A549 (cell line): ENCODE measurements at regions not wholly inside any gene's neighbourhood (a gene's known extent, or its start where the extent isn't known, plus 50 kb on each side); places are given as distances from the start of the nearest gene placed in this dataset.

Experiments used
- ATAC-seq, 2 experiments: fragments of 200-7000 bp in 1 of 2; fragments of >200 bp in 1 of 2; cut with Nextera tagmentation in 1 of 2; cut with Tn5 transposase in 1 of 2; 3 replicates each; pipeline versions ENCODE4 v1.8.0 to v1.9.1; 2018 to 2020; ENCODE audit warnings: mild to moderate bottlenecking in 1 of 2, moderate library complexity in 1 of 2
- CTCF ChIA-PET: fragments of 300-600 bp; sonication (Branson Sonifier 250); formaldehyde crosslinking; extraction: SDS; loops from one replicate; lab custom pipeline; 2021; ENCODE audit warnings: antibody characterized with exemption, inconsistent platforms; lab: Yijun Ruan, JAX
- POLR2A ChIA-PET: fragments of 350-600 bp; formaldehyde crosslinking; extraction: SDS; loops from one replicate; lab custom pipeline; 2021; ENCODE audit warnings: antibody characterized with exemption, inconsistent platforms; lab: Yijun Ruan, JAX
- DNase-seq, 2 experiments: peaks; one replicate each; pipeline versions ENCODE4 v3.0.0 to v3.0.0-alpha.2; 2011 to 2016; ENCODE audit warnings: low read depth in 1 of 2, low spot score in 1 of 2
- FAIRE-seq: peaks from 2 replicates; lab custom pipeline; 2011; peaks lifted over from hg19 to GRCh38; lab: Jason Lieb, UNC
- H3K27ac ChIP-seq, 2 experiments: fragments of >200 bp; sonication (Bioruptor Twin); formaldehyde crosslinking; 3 replicates each; pipeline ENCODE4 v1.5.1; 2016 to 2017
- H3K4me1 ChIP-seq: fragments of >200 bp; sonication (Bioruptor Twin); formaldehyde crosslinking; 3 replicates; pipeline ENCODE4 v1.6.1; 2016
- H3K4me2 ChIP-seq: fragments of >200 bp; sonication (Bioruptor Twin); formaldehyde crosslinking; 3 replicates; pipeline ENCODE4 v1.6.1; 2016
- H3K4me3 ChIP-seq: fragments of >200 bp; sonication (Bioruptor Twin); formaldehyde crosslinking; 3 replicates; pipeline ENCODE4 v1.5.1; 2016
- H3K9me3 ChIP-seq: fragments of >200 bp; sonication (Bioruptor Twin); formaldehyde crosslinking; 3 replicates; pipeline ENCODE4 v1.6.1; 2016
- BCL3 ChIP-seq: fragments of >200 bp; sonication (Bioruptor Twin); formaldehyde crosslinking; IDR thresholded peaks from 3 replicates; pipeline ENCODE4 v1.6.1; 2016
- BHLHE40 ChIP-seq: IDR thresholded peaks from 2 replicates; pipeline ENCODE4 v1.6.1; 2012; ENCODE audit warnings: low read depth, low read length, inconsistent platforms
- CBX2 ChIP-seq: fragments of 200-600 bp; sonication (generic); IDR thresholded peaks from 2 replicates; pipeline ENCODE4 v1.6.1; 2016; ENCODE audit warnings: low read depth, mild to moderate bottlenecking, borderline replicate concordance
- CHD2 ChIP-seq: fragments of 150-350 bp; IDR thresholded peaks from 2 replicates; pipeline ENCODE4 v1.6.1; 2014; ENCODE audit warnings: low read length; ENCODE audit not compliant: partially characterized antibody
- CHD4 ChIP-seq: fragments of 200-600 bp; sonication (generic); IDR thresholded peaks from 2 replicates; pipeline ENCODE4 v1.6.1; 2016; ENCODE audit warnings: antibody characterized with exemption, mild to moderate bottlenecking, borderline replicate concordance
- E2F6 ChIP-seq: IDR thresholded peaks from 2 replicates; pipeline ENCODE4 v1.6.1; 2012; ENCODE audit warnings: low read depth, borderline replicate concordance
- EHMT2 ChIP-seq: fragments of 200-600 bp; sonication (generic); IDR thresholded peaks from 2 replicates; pipeline ENCODE4 v1.6.1; 2016; ENCODE audit warnings: antibody characterized with exemption, low read depth, mild to moderate bottlenecking, moderate library complexity
- ELK1 ChIP-seq: fragments of 150-350 bp; IDR thresholded peaks from 2 replicates; pipeline ENCODE4 v1.6.1; 2014; ENCODE audit warnings: low read depth, mild to moderate bottlenecking, low read length
- EP300 ChIP-seq, 2 experiments: fragments of >200 bp; sonication (Bioruptor Twin); formaldehyde crosslinking; IDR thresholded peaks; 2 replicates in 1 of 2; 3 replicates in 1 of 2; pipeline ENCODE4 v1.6.1; 2016 to 2017
- FOXS1 ChIP-seq: fragments of 250-450 bp; sonication (Bioruptor Pico); IDR thresholded peaks from 2 replicates; pipeline ENCODE4 v1.5.0; 2020; ENCODE audit warnings: mild to moderate bottlenecking, moderate library complexity
- HES2 ChIP-seq: fragments of >200 bp; sonication (Bioruptor Twin); formaldehyde crosslinking; IDR thresholded peaks from 2 replicates; pipeline ENCODE4 v1.6.1; 2016
- HOXB13 ChIP-seq: fragments of 250-450 bp; sonication (Bioruptor Pico); IDR thresholded peaks from 2 replicates; pipeline ENCODE4 v1.5.0; 2020; ENCODE audit warnings: low read depth, mild to moderate bottlenecking, moderate library complexity
- JUN ChIP-seq, 2 experiments: fragments of >200 bp; sonication (Bioruptor Twin); formaldehyde crosslinking; IDR thresholded peaks; 2 replicates in 1 of 2; 3 replicates in 1 of 2; pipeline ENCODE4 v1.6.1; 2016 to 2017
- KDM1A ChIP-seq: fragments of 200-600 bp; sonication (generic); IDR thresholded peaks from 2 replicates; pipeline ENCODE4 v1.6.1; 2016; ENCODE audit warnings: low read depth, mild to moderate bottlenecking
- KDM5A ChIP-seq: fragments of 200-600 bp; sonication (generic); IDR thresholded peaks from 2 replicates; pipeline ENCODE4 v1.6.1; 2016; ENCODE audit warnings: antibody characterized with exemption, mild to moderate bottlenecking
- MAX ChIP-seq: IDR thresholded peaks from 2 replicates; pipeline ENCODE4 v1.6.1; 2012
- NPAS2 ChIP-seq: fragments of 250-450 bp; sonication (Bioruptor Pico); IDR thresholded peaks from 2 replicates; pipeline ENCODE4 v1.8.0; 2022; ENCODE audit warnings: mild to moderate bottlenecking, moderate library complexity, borderline replicate concordance
- PBX3 ChIP-seq: IDR thresholded peaks from 2 replicates; pipeline ENCODE4 v1.6.1; 2012
- RAD21 ChIP-seq, 2 experiments: fragments of >200 bp in 1 of 2; sonication (Bioruptor Twin) in 1 of 2; formaldehyde crosslinking in 1 of 2; IDR thresholded peaks in 1 of 2; conservative IDR thresholded peaks in 1 of 2; 2 replicates in 1 of 2; 3 replicates in 1 of 2; pipeline ENCODE4 v1.6.1; 2012 to 2018; ENCODE audit warnings: inconsistent platforms in 1 of 2
- RARB ChIP-seq: fragments of 250-450 bp; sonication (Bioruptor Pico); IDR thresholded peaks from 2 replicates; pipeline ENCODE4 v1.8.0; 2021; ENCODE audit warnings: mild to moderate bottlenecking, moderate library complexity
- RFX5 ChIP-seq: fragments of 450-650 bp; IDR thresholded peaks from 2 replicates; pipeline ENCODE4 v1.7.1; 2014; ENCODE audit warnings: antibody characterized with exemption, mild to moderate bottlenecking, moderate library complexity
- RNF2 ChIP-seq: fragments of 200-600 bp; sonication (generic); IDR thresholded peaks from 2 replicates; pipeline ENCODE4 v1.6.1; 2016; ENCODE audit warnings: low read depth, mild to moderate bottlenecking, antibody characterized with exemption, moderate library complexity, borderline replicate concordance
- SMC3 ChIP-seq: fragments of >200 bp; sonication (Bioruptor Twin); formaldehyde crosslinking; IDR thresholded peaks from 3 replicates; pipeline ENCODE4 v1.6.1; 2018; ENCODE audit warnings: inconsistent platforms
- SREBF2 ChIP-seq: fragments of 450-650 bp; IDR thresholded peaks from 2 replicates; pipeline ENCODE4 v1.6.1; 2014; ENCODE audit warnings: mild to moderate bottlenecking, moderate library complexity
- ZSCAN20 ChIP-seq: fragments of 250-450 bp; sonication (Bioruptor Pico); IDR thresholded peaks from 2 replicates; pipeline ENCODE4 v1.8.0; 2022; ENCODE audit warnings: mild to moderate bottlenecking, moderate library complexity
- WGBS: methylation state at CpG from one replicate; pipeline ENCODE4 v1.1.6; 2017; ENCODE audit errors: missing lambda C conversion rate; 5-methylcytosine and 5-hydroxymethylcytosine counted together

- ChIA-PET POLR2A (interaction anchor here (0.6 kb wide), 1 partner anchor 544 kb away, joined by 4 read pairs; no protein-coding TSS in a partner anchor), CTCF (no interaction called here)
- H3K27ac ChIP-seq = no peak overlapping the region
- no peaks in the 10 kb centered on the region for H3K4me1 ChIP-seq
- H3K9me3 ChIP-seq = no peaks in the 10 kb centered on the region
- FAIRE-seq = no peak
- TF ChIP-seq CHD2 = no peak
- TF ChIP-seq HOXB13 (CRISPR knock-in tag) = no peak
- no peak for TF ChIP-seq MAX
- TF ChIP-seq HES2 = no peak
- no peak for TF ChIP-seq SREBF2
- no peak for TF ChIP-seq NPAS2 (CRISPR knock-in tag)
- no peak for TF ChIP-seq EHMT2
- no peak for TF ChIP-seq CBX2
- no peak for TF ChIP-seq RAD21 (conservative IDR thresholded peaks at IDR 0.05 in 1 of 2, IDR thresholded peaks at IDR 0.05 in 1 of 2)
- TF ChIP-seq CHD4 = no peak
- no peak overlapping the region for H3K4me2 ChIP-seq
- ATAC-seq = no peak
- no peak overlapping the region for H3K4me3 ChIP-seq
- no peak for DNase-seq
Observed at GRCh38 chr13:105436943-105437342, 1098.5 kb downstream of the EFNB2 start.

GRCh38 chr13:105432438-105432837, 1103.0 kb downstream of the EFNB2 start:
- ChIA-PET CTCF (interaction anchor here (0.7 kb wide), 1 partner anchor 1101 kb away, joined by 3 read pairs; no protein-coding TSS in a partner anchor), POLR2A (no interaction called here)
- WGBS = 0% methylated on average over 2 of the region's 2 CpGs
- Histone ChIP-seq H3K27ac (no peak overlapping the region), H3K4me1 (no peaks in the 10 kb centered on the region), H3K4me2 (no peak overlapping the region), H3K9me3 (no peaks in the 10 kb centered on the region), H3K4me3 (no peak overlapping the region)
- no peak for DNase-seq
- TF ChIP-seq EP300 (IDR thresholded peaks at IDR 0.05) (no peak), RNF2 (no peak), SMC3 (no peak), ZSCAN20 (CRISPR knock-in tag) (no peak), ELK1 (no peak), BHLHE40 (no peak), PBX3 (no peak), MAX (no peak), KDM1A (no peak), SREBF2 (no peak), RARB (CRISPR knock-in tag) (no peak)
- no peak for ATAC-seq
- FAIRE-seq = no peak

GRCh38 chr13:105428811-105429210, 1106.7 kb downstream of the EFNB2 start:
- Histone ChIP-seq H3K4me2 (no peak overlapping the region), H3K4me3 (no peak overlapping the region), H3K9me3 (no peaks in the 10 kb centered on the region), H3K27ac (no peak overlapping the region), H3K4me1 (no peaks in the 10 kb centered on the region)
- DNase-seq (no peak), ATAC-seq (no peak), FAIRE-seq (no peak)
- WGBS = 35% methylated on average over 2 of the region's 2 CpGs
- POLR2A ChIA-PET = no interaction called here
- TF ChIP-seq RARB (CRISPR knock-in tag) (no peak), SREBF2 (no peak), RNF2 (no peak), FOXS1 (no peak), CBX2 (no peak), JUN (IDR thresholded peaks at IDR 0.05) (no peak), ELK1 (no peak), ZSCAN20 (CRISPR knock-in tag) (no peak), E2F6 (no peak), KDM5A (no peak), RFX5 (no peak), BCL3 (no peak), BHLHE40 (no peak), MAX (no peak)
- CTCF ChIA-PET = interaction anchor here (1.0 kb wide), 1 partner anchor 18 kb away, joined by 3 read pairs; no protein-coding TSS in a partner anchor
